GM11168 (cell line): ENCODE measurements at regions not wholly inside any gene's neighbourhood (a gene's known extent, or its start where the extent isn't known, plus 50 kb on each side); places are given as distances from the start of the nearest gene placed in this dataset.

Experiments used
- in situ Hi-C: fragments of 300-500 bp; cut with MboI; formaldehyde crosslinking; loops from one replicate; pipeline ENCODE4 v1.12.0; 2022; ENCODE audit warnings: low sequenced_read_pairs; ENCODE audit not compliant: unreplicated experiment

DNA sequence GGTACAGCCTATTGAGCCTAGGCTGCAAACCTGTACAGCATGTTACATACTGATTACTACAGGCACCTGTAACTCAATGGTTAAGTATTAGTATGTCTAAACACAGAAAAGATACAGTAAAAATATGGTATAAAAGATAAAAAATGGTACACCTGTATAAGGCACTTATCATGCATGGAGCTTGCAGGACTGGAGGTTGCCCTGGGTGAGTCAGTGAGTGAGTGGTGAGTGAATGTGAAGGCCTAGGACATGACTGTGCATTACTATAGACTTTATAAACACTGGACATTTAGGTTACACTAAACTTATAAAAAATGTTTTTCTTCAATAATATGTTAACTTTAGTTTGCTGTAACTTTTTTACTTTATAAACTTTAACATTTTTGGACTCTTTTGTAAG is 171.3 kb downstream of the SLC28A3 start:
- in situ Hi-C loops = no loop called here

- in situ Hi-C loops = loop anchor here (5.0 kb wide), 1 partner anchor 233 kb away; no protein-coding TSS in a partner anchor
Observed at GRCh38 chr9:84170521-84171141, 169.9 kb downstream of the SLC28A3 start.

DNA sequence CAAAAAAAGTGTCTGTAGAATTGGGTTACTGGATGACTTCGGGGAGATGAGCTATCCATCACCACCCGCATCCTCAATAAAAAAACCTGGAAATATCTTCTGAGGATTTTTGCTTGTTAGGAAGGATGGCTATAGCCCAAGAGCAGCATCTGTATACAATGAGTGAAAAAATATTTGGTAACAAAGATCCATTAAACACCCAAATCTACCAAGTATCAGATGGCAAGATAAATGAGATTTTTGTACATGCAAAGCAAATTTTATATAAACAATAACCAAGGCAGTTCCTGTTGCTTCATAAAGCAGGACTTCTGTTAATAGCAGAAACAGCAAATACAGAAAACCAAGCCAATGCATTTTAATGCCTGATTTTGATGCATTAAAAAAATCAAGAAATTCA is 166.6 kb downstream of the SLC28A3 start:
- in situ Hi-C loops = loop anchor here (5.0 kb wide), 1 partner anchor 237 kb away; no protein-coding TSS in a partner anchor

DNA sequence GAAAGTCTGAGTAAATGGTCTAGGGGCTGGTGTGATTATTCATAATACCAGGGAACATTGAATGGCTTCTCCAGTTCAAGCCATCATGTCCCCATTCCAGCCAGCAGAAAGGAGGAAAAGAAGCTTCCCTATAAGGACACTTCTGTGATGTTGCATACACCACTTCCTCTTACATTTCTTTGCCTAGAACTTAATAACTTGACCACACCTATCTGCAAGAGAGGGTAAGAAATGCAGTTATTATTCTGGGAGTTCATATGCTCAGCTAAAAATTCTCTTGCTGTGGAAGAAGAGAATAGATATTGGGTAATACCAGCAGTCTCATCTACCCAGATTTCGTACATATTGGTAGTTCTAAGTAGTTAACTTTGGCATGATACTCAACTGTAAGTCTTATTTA is 166.1 kb downstream of the SLC28A3 start:
- in situ Hi-C loops = loop anchor here (5.0 kb wide), 1 partner anchor 237 kb away; no protein-coding TSS in a partner anchor

GRCh38 chr9:84177407-84177806 is 163.2 kb downstream of the SLC28A3 start:
- in situ Hi-C loops = no loop called here

- in situ Hi-C loops = no loop called here
Observed at GRCh38 chr9:84179531-84179930, 161.0 kb downstream of the SLC28A3 start.

DNA sequence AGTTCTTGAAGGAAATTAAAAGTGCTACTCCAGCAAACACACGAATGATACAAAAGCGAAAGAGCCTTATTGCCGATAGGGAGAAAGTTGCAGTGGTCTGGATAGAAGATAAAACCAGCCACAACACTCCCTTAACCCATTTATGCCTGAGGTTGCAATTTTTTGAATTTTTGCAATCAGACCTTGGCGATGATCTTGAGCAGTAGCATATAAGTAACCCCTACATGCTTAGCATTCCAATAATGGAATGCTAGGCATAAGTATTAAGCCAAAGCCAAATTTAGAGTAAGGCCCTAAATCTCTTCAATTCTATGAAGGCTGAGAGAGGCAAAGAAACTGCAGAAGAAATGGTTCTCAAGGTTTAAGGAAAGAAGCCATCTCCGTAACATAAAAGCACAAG is 153.5 kb downstream of the SLC28A3 start:
- in situ Hi-C loops = no loop called here

DNA sequence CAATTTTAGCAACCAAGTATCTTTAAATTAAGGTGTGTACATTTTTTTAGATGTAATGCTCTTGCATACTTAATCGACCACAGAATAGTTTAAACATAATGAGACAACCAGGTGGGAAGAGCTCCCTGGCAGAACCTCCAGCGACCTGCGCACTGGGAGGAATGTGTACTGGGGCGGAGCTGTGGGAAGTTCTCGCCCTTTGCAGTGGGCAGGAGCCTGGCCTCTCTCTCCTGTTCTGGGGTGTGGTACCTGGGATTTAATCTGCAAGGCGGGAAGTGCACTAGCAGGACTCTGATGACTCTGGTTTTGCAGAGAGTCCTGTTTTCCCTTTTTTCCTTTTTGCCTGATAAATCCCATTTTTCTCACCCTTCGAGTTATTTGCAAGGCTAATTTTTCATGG is 150.7 kb downstream of the SLC28A3 start:
- in situ Hi-C loops = no loop called here

- in situ Hi-C loops = no loop called here
Observed at GRCh38 chr9:84190411-84190810, 150.1 kb downstream of the SLC28A3 start.

GRCh38 chr9:84206801-84207370 is 133.7 kb downstream of the SLC28A3 start:
- in situ Hi-C loops = no loop called here

- in situ Hi-C loops = no loop called here
Observed at GRCh38 chr9:84207491-84207951, 133.0 kb downstream of the SLC28A3 start.

DNA sequence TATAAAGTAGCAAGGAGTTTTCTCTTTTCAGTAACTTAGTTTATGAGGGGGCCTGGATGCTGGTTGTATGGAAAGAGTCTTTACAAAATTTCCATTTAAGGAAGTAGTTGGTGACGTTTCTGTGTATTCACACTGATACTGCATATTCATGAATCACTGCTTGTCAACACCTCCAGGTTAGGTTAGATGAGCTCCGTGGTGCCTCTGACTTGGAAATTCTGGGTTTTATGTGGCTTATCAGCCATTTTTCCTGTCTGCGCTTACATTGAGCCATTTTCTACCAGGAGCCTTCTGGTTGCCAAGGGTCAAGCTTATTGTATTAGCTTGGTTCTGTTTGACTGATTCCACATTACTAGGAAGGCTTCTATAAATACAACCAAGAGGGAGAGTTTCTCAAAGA is 128.3 kb downstream of the SLC28A3 start:
- in situ Hi-C loops = no loop called here

GRCh38 chr9:84212982-84213381 is 127.6 kb downstream of the SLC28A3 start:
- in situ Hi-C loops = no loop called here

DNA sequence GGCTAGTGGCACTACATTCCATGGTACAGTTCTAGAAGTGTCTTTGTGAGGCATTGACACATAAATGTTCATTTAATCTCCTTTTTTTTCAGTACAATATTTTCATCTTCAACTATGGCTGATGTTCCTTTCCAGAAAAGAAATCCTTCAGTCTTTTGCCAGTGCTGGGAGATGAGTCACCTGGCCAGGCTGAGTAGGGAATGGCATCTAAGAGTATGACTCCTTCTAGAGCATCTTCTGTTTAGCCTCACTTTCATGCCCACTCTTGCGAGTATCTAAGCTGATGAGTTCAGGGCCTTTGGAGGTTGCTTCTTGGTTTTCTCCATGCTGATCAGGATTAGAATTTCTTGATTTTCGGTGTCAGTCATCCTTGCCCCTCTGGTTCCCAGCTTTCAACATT is 124.4 kb downstream of the SLC28A3 start:
- in situ Hi-C loops = no loop called here

DNA sequence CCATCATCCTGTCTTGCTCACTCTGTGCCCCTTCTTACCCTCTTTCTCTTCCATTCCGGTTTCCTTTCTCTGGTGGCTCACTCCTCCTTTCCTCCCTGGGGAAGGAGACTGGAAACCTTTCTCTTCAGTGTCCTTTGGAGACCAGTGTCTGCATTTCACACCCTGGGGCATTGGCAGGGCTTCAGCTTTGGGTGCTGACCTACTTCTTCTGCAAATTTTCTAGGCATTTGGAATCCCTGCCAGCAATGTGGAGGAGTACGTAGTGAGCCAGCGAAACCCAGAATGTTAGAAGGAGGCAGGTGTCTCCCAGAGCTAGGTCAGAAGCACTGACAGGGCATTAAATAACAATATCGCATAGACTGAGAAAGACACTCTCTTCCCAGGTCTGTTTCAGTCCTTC is 122.2 kb downstream of the SLC28A3 start:
- in situ Hi-C loops = no loop called here

DNA sequence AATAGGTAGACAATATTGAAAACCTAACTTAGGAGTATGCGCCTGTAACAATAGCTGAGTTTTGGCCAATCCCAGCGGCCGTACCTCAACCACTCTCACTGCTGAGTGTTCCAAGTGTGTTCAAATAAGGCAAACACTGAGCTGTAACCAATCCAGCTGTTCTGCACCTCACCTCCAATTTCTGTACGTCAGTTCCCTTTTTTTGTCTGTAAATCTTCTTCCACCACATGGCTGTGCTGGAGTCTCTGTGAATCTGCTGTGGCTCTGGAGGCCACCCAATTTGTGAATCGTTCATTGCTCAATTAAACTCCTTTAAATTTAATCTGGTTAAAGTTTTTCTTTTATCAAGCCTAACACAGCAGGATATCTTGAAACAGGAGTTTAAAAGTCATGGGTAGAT is 116.3 kb downstream of the SLC28A3 start:
- in situ Hi-C loops = no loop called here
